ENCODE measurements at regions not wholly inside any gene's neighbourhood (a gene's known extent, or its start where the extent isn't known, plus 50 kb on each side); places are given as distances from the start of the nearest gene placed in this dataset.

DNA sequence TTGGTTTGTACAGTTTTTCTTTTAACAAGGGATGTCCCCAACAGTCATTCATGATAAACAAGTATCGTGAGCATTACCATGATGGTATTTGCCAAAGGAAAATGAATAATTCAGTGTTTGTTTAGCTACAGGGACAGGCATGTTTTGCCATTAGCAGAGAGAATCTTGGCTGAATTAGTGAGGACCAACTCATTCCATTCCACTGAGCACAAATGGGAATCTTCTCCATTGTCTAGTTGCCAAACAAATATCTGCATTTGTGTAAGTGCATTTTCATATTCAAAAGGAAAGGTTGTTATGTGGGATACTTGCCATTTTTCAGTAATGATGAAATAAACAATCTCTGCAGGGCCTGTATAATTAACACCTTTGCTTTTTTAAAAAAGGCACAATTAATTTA lies 1762.6 kb downstream of the RPA4 start:
- TF ChIP-seq, protein P1, sequence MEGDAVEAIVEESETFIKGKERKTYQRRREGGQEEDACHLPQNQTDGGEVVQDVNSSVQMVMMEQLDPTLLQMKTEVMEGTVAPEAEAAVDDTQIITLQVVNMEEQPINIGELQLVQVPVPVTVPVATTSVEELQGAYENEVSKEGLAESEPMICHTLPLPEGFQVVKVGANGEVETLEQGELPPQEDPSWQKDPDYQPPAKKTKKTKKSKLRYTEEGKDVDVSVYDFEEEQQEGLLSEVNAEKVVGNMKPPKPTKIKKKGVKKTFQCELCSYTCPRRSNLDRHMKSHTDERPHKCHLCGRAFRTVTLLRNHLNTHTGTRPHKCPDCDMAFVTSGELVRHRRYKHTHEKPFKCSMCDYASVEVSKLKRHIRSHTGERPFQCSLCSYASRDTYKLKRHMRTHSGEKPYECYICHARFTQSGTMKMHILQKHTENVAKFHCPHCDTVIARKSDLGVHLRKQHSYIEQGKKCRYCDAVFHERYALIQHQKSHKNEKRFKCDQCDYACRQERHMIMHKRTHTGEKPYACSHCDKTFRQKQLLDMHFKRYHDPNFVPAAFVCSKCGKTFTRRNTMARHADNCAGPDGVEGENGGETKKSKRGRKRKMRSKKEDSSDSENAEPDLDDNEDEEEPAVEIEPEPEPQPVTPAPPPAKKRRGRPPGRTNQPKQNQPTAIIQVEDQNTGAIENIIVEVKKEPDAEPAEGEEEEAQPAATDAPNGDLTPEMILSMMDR (conservative IDR thresholded peaks at IDR 0.05 in 1 of 2, IDR thresholded peaks at IDR 0.05 in 1 of 2; ENCODE audit: low read depth in 1 of 2, low read length in 2 of 2), result no peak
- no peak for TF ChIP-seq EZH2 (IDR thresholded peaks at IDR 0.05; ENCODE audit: low read length, missing control alignments)
